Bronchial epithelial cell (primary cell): ENCODE measurements at regions not wholly inside any gene's neighbourhood (a gene's known extent, or its start where the extent isn't known, plus 50 kb on each side); places are given as distances from the start of the nearest gene placed in this dataset.

Experiments
- DNase-seq: peaks from one replicate; pipeline ENCODE4 v3.0.0-alpha.2; 2010; ENCODE audit warnings: low read depth
- FAIRE-seq: peaks from 2 replicates; lab custom pipeline; 2011; peaks lifted over from hg19 to GRCh38; lab: Jason Lieb, UNC
- H3K27me3 ChIP-seq: 2 replicates; pipeline ENCODE4 v1.5.1; 2011; ENCODE audit warnings: low read length; ENCODE audit not compliant: control insufficient read depth, insufficient read depth
- H3K36me3 ChIP-seq: 2 replicates; pipeline ENCODE4 v1.5.1; 2011; ENCODE audit warnings: low read length; ENCODE audit not compliant: control insufficient read depth, insufficient read depth
- H3K4me3 ChIP-seq: 2 replicates; pipeline ENCODE4 v1.5.1; 2011; ENCODE audit warnings: mild to moderate bottlenecking, low read depth, low read length, control low read depth
- TF ChIP-seq, protein P1 (sequence below): IDR thresholded peaks from 2 replicates; pipeline ENCODE4 v1.5.1; 2011; ENCODE audit warnings: mild to moderate bottlenecking, moderate library complexity, low read length, control low read depth, inconsistent platforms; ENCODE audit not compliant: insufficient read depth, severe bottlenecking

DNA sequence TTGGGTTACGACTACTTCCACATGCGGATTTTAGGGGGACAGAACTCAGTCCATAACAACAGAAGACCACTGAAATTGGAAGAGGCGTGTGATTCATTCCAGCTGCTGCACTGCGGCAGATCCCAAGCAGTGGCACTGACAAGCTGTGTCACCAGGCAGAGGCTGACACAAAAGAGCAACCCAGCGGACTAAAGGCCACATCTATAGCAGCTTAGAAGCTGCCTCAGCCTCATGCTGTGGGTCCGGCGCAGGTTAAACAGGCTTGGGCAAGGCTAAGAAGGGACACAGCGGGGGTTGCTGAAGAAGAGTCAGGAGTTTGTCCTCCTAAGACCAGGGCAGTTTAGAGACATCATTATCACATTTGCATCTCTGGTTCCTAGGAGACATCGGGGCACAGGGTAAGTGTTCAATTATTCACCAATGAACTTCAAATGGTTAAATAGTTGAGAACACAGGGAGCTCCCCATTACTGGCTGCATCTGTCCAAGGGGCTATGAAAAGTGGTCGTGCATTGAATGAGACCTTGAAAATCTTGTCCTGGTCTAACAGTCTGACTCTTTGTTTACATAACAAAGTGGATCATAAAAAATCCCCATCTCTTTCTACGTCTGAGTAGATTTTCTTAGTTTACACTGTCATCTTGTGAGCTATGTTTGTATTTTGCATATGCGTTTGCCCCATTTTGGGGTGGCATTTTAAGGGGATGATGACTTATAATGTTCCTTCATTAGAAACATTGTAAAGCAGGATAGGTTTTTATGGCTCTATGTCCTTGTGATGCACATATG, 162.3 kb upstream of the TRIB2 start:
- no peak overlapping the region for H3K4me3 ChIP-seq
- FAIRE-seq (no peak), DNase-seq (peak; percentile 17)
- TF ChIP-seq, protein P1, sequence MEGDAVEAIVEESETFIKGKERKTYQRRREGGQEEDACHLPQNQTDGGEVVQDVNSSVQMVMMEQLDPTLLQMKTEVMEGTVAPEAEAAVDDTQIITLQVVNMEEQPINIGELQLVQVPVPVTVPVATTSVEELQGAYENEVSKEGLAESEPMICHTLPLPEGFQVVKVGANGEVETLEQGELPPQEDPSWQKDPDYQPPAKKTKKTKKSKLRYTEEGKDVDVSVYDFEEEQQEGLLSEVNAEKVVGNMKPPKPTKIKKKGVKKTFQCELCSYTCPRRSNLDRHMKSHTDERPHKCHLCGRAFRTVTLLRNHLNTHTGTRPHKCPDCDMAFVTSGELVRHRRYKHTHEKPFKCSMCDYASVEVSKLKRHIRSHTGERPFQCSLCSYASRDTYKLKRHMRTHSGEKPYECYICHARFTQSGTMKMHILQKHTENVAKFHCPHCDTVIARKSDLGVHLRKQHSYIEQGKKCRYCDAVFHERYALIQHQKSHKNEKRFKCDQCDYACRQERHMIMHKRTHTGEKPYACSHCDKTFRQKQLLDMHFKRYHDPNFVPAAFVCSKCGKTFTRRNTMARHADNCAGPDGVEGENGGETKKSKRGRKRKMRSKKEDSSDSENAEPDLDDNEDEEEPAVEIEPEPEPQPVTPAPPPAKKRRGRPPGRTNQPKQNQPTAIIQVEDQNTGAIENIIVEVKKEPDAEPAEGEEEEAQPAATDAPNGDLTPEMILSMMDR, result no peak
- H3K27me3 ChIP-seq, result no peaks in the 10 kb centered on the region
- no peaks in the 10 kb centered on the region for H3K36me3 ChIP-seq

DNA sequence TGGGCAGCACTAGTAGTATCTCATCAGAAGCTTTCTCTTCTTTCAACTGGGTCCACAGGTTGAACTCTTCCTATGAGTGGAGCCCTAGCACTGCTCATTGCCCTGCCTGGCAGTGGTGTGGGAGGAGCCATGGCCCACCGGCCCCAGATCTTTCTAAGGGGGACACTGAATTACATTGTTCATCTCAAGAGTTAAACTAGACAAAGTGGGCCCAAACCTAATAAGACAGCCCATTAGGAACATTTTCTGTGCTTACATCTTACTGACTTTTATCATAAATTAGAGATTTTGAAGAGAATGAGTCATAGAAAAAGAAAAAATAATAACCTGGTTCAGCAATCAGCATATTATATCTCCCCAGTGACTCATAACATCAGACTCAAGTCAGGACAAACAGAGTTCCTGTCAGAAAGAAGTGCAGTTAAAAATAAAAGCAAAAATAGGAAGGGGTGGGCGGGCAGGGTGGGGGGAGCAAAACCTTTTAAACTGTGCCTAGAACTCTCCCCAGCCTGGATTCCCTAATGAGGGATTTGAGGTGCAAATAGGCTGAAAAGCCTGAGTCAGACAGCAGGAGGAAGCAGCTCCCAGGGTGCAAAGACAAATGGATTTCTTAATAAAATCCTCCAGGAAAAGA, 161.6 kb upstream of the TRIB2 start:
- DNase-seq, result peak; percentile 87
- TF ChIP-seq, protein P1, result no peak
- H3K4me3 ChIP-seq, result no peak overlapping the region
- FAIRE-seq, result no peak
- H3K27me3 ChIP-seq, result no peaks in the 10 kb centered on the region
- no peaks in the 10 kb centered on the region for H3K36me3 ChIP-seq

DNA sequence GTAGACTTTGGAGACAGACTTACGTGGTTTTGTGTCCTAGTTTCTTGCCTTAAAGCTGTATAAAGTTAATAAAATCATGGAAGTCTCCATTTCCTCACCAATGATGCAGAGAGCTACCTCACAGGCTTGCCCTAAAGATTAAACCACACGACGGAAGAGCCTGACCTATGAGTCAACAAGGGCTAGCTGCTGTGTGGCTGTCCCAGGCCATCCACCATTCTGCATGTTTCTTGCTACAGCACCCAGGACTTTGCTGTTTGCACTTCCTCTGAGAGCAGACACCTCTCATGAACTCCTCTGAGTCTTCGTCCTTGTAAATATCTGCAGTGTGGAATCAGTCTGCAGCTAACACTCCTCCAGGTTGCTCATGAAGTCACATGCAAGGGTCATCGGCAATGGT, 160.0 kb upstream of the TRIB2 start:
- FAIRE-seq, result no peak
- no peaks in the 10 kb centered on the region for H3K27me3 ChIP-seq
- TF ChIP-seq, protein P1, result no peak
- peak; percentile 46 for DNase-seq
- no peak overlapping the region for H3K4me3 ChIP-seq
- H3K36me3 ChIP-seq, result no peaks in the 10 kb centered on the region

DNA sequence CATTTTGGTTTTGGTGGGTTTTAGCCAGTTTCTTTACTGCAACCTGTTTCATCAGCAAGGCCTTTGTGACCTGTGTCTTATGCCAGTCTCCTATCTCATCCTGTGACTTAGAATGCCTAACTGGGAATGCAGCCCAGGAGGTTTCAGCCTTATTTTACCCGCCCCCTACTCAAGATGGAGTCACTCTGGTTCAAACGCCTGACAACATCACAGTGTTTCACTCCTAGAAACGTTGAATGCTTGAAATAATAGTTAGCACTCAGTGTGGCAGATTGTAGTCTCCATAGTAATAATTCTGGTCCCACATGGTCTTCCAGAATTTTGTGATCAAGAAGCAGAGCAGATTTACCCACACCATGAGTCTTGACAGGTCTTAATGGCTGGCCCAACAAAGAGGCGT, 159.0 kb upstream of the TRIB2 start:
- no peaks in the 10 kb centered on the region for H3K27me3 ChIP-seq
- no peaks in the 10 kb centered on the region for H3K36me3 ChIP-seq
- TF ChIP-seq, protein P1, result no peak
- FAIRE-seq (no peak), DNase-seq (no peak)
- no peak overlapping the region for H3K4me3 ChIP-seq

DNA sequence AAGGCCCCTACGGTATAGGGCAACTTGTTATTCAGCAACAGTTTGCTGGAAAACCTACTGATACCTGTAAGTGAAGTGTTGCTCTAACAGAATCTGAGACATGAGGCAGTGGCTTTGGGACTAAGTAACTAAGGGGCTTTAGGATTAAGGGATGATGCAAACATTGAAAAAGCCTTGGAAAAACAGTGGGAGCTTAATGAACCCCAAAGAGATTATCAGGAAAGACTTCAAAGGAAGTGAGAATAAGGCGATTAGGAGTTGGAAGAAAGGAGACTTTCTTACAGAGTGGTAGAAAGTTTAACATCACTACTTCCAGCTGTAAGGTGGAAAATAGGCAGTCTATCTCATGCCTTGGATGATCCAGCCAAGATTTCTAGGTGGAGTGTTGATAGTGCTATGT, 158.2 kb upstream of the TRIB2 start:
- DNase-seq, result no peak
- Histone ChIP-seq H3K4me3 (no peak overlapping the region), H3K36me3 (no peaks in the 10 kb centered on the region), H3K27me3 (no peaks in the 10 kb centered on the region)
- no peak for FAIRE-seq
- TF ChIP-seq, protein P1, result no peak
